ENCODE measurements at regions not wholly inside any gene's neighbourhood (a gene's known extent, or its start where the extent isn't known, plus 50 kb on each side); places are given as distances from the start of the nearest gene placed in this dataset.

DNA sequence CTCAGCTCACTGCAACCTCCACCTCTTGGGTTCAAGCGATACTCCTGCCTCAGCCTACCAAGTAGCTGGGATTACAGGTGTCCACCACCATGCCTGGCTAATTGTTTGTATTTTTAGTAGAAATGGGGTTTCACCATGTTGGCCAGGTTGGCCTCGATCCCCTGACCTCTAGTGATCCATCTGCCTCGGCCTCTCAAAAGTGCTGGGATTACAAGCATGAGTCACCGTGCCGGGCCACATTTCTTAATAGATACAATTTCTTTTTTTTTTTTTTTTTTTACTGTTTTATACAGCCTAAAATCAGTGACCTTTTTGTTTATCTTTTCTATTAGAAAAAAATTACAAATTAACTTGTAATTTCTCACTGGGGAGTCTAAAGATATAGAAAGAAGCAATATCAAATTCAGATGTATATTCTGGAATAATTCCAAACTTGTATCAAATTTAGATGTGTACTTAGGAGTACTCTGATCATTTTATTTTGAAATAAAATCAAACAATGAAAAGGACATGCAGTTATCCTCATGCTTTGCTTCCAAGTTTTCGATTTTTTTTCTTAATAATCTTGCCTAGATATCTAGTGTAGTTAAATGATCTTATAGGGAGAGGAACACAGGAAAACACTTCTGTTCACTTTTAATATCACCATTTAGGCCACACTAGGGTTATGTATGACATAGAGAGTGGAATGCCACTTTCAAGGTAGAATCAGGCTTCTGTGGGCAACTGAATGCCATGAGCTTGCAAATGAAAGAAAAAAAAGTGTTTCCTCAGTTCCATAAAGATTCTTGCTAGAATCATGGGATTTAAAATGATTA lies 1089.3 kb downstream of the SUCLG1 start:
- H3K9me3 ChIP-seq (ENCODE audit: low read depth, low read length, poor library complexity, severe bottlenecking) = peaks cover 32% of the 10 kb centered on the region
- CTCF ChIA-PET = no interaction called here
- POLR2A ChIA-PET (ENCODE audit: low non-redundant PET) = no interaction called here
- DNase-seq (ENCODE audit: low spot score) = no peak
- intact Hi-C loops (cut with micrococcal nuclease; ENCODE audit: unreplicated experiment) = no loop called here
- H3K4me1 ChIP-seq (ENCODE audit: insufficient read depth, low read length, poor library complexity, severe bottlenecking) = no peaks in the 10 kb centered on the region
- BruUV-seq (replicated peaks) = no TSS peak
- H3K27me3 ChIP-seq (replicated peaks; ENCODE audit: insufficient read depth, low read depth, low read length, poor library complexity) = no peaks in the 10 kb centered on the region
- H3K36me3 ChIP-seq (ENCODE audit: insufficient read depth, low read length, poor library complexity, severe bottlenecking) = no peaks in the 10 kb centered on the region
- TF ChIP-seq CTCF (conservative IDR thresholded peaks at IDR 0.05; ENCODE audit: low read depth, low read length) = no peak
- TF ChIP-seq EZH2 (IDR thresholded peaks at IDR 0.05; ENCODE audit: borderline replicate concordance, low read depth, low read length, poor library complexity, severe bottlenecking) = no peak
- no peak overlapping the region for H3K4me3 ChIP-seq (ENCODE audit: low read depth, low read length, poor library complexity, severe bottlenecking)
- H3K27ac ChIP-seq (ENCODE audit: low read depth, low read length, poor library complexity, severe bottlenecking) = no peak overlapping the region

GRCh38 chr2:83368916-83369315 lies 1090.2 kb downstream of the SUCLG1 start:
- no TSS peak for BruUV-seq (replicated peaks)
- POLR2A ChIA-PET (ENCODE audit: low non-redundant PET) = no interaction called here
- intact Hi-C loops (cut with micrococcal nuclease; ENCODE audit: unreplicated experiment) = no loop called here
- no peak for TF ChIP-seq CTCF (conservative IDR thresholded peaks at IDR 0.05; ENCODE audit: low read depth, low read length)
- no peak for TF ChIP-seq EZH2 (IDR thresholded peaks at IDR 0.05; ENCODE audit: borderline replicate concordance, low read depth, low read length, poor library complexity, severe bottlenecking)
- Histone ChIP-seq H3K27ac (ENCODE audit: low read depth, low read length, poor library complexity, severe bottlenecking) (no peak overlapping the region), H3K4me1 (ENCODE audit: insufficient read depth, low read length, poor library complexity, severe bottlenecking) (no peaks in the 10 kb centered on the region), H3K27me3 (replicated peaks; ENCODE audit: insufficient read depth, low read depth, low read length, poor library complexity) (no peaks in the 10 kb centered on the region), H3K9me3 (ENCODE audit: low read depth, low read length, poor library complexity, severe bottlenecking) (peaks cover 32% of the 10 kb centered on the region), H3K36me3 (ENCODE audit: insufficient read depth, low read length, poor library complexity, severe bottlenecking) (no peaks in the 10 kb centered on the region), H3K4me3 (ENCODE audit: low read depth, low read length, poor library complexity, severe bottlenecking) (no peak overlapping the region)
- CTCF ChIA-PET = no interaction called here
- DNase-seq (ENCODE audit: low spot score) = no peak

- TF ChIP-seq CTCF (conservative IDR thresholded peaks at IDR 0.05; ENCODE audit: low read depth, low read length) (no peak), EZH2 (IDR thresholded peaks at IDR 0.05; ENCODE audit: borderline replicate concordance, low read depth, low read length, poor library complexity, severe bottlenecking) (no peak)
- Histone ChIP-seq H3K4me1 (ENCODE audit: insufficient read depth, low read length, poor library complexity, severe bottlenecking) (no peaks in the 10 kb centered on the region), H3K4me3 (ENCODE audit: low read depth, low read length, poor library complexity, severe bottlenecking) (no peak overlapping the region), H3K36me3 (ENCODE audit: insufficient read depth, low read length, poor library complexity, severe bottlenecking) (no peaks in the 10 kb centered on the region), H3K9me3 (ENCODE audit: low read depth, low read length, poor library complexity, severe bottlenecking) (peaks cover 32% of the 10 kb centered on the region), H3K27ac (ENCODE audit: low read depth, low read length, poor library complexity, severe bottlenecking) (no peak overlapping the region), H3K27me3 (replicated peaks; ENCODE audit: insufficient read depth, low read depth, low read length, poor library complexity) (no peaks in the 10 kb centered on the region)
- intact Hi-C loops (cut with micrococcal nuclease; ENCODE audit: unreplicated experiment) = no loop called here
- BruUV-seq (replicated peaks) = no TSS peak
- ChIA-PET POLR2A (ENCODE audit: low non-redundant PET) (no interaction called here), CTCF (interaction anchor here (0.6 kb wide), 1 partner anchor 89 kb away, joined by 9 read pairs; no protein-coding TSS in a partner anchor)
- no peak for DNase-seq (ENCODE audit: low spot score)
Observed at GRCh38 chr2:83368461-83368860, 1090.6 kb downstream of the SUCLG1 start.

All from A673 (cell line).